GM21723 (cell line): ENCODE measurements at regions not wholly inside any gene's neighbourhood (a gene's known extent, or its start where the extent isn't known, plus 50 kb on each side); places are given as distances from the start of the nearest gene placed in this dataset.
"Not testable (repeated sequence)": the region's sequence is repeated elsewhere in the genome, so short reads cannot be mapped to it uniquely, and the experiment has no call there.

Source experiments
- ATAC-seq: cut with Tn5 transposase; IDR thresholded peaks from one replicate; pipeline ENCODE4 v1.9.1; 2021; ENCODE audit warnings: mild to moderate bottlenecking, moderate library complexity; ENCODE audit not compliant: unreplicated experiment

DNA sequence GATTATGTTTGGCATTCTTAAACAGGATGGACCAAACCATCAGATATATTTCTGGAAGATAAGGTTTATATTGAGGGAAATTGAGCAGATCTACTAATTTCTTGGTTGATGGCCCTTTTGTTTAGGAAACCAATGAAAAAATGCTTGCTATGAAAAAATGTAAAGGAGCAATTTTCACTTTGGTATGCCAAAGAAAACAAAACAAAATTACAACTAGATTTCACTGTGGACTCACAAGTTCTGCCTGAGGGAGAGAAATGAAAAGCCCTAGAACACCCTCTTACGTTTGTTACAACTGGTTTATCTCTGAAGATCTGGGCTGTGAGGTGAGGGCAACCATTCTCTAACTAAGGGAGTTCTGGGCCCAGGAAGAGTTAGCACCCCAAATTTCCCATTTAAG, 122.5 kb upstream of the IL15 start:
- ATAC-seq, result no peak

DNA sequence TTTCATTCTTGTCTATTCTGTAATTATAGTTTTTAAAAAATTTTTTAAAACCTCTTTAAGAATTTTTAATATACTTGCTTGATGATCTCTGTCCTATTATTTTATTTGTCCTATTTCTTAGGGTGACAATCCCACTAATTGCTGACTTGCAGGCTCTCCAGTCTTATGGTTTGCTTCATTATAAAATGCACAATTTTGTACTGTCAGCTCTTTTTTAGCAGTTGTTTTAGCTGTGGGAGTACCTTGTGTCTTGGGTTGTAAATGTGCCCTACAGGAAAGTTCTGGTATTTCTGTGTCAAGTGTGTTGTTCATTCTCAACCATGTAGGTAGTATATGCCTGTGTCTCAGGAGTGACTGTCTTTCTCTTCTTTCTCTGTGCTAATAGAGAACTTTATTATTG, 118.2 kb upstream of the IL15 start:
- ATAC-seq, result no peak

DNA sequence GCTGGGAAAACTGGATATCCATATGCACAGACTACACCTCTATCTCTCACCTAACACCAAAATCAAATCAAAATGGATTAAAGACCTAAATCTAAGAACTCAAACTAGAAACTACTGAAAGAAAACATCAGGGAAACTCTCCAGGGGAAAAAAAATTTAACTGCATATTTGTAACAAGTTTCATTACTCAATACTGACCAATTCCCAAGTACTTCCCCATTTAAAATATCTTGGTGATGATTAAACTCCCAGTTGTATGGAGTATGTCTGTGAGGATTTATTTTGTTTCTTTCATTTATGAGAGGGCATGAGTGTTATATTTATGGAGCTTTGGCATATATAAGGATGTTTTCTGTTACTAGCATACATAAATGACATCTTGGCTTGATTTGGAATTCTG, 112.3 kb upstream of the IL15 start:
- no peak for ATAC-seq

DNA sequence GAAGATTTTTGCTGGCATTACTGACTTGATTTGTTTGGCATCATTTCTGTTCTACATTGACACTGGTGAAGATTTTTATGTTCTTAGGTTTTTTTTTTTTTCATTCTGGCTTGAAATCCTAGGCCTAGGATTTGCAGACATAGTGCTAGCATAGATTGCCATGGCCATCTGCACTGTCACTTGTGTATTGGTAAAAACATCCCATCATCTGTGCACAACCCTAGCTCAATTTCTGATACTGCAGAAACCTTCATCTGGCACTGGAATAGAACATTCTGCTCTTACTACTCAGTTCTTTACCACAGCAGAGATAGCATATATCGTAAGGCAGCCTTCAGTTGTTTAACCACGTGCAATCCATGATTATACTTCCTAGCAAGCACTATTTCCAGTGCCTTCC, 111.5 kb upstream of the IL15 start:
- no peak for ATAC-seq

DNA sequence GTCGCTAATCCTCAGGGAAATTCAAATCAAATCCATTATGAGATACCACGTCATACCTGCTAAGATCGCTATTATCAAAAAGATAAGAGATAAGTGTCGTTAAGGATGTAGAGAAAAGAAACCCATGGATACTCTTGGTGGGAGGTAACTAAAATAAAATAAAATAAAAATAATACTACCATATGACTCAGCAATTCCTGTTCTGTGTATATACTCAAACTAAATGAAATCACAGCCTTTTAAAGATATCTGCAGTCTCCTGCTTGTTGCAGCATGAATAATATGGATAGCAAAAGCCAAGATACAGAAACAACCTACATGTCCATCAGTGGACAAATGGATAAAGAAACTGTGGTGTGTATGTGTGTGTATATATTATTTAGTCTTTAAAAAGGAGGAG, 105.8 kb upstream of the IL15 start:
- ATAC-seq, result no peak

DNA sequence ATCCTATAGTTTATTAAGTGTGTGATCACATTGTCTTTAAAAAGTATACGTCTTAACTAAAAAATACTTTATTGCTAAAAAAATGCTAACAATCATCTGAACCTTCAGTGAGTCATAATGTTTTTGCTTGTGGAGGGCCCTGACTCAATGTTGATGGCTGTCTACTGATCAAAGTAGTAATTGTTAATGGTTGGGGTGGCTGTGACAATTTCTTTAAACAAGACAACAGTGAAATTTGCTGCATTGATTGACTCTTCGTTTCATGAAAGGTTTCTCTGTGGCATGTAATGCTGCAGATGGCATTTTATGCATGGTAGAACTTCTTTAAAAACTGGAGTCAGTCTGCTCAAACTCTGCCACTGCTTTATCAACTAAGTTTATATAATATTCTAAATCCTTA, 101.4 kb upstream of the IL15 start:
- no peak for ATAC-seq

DNA sequence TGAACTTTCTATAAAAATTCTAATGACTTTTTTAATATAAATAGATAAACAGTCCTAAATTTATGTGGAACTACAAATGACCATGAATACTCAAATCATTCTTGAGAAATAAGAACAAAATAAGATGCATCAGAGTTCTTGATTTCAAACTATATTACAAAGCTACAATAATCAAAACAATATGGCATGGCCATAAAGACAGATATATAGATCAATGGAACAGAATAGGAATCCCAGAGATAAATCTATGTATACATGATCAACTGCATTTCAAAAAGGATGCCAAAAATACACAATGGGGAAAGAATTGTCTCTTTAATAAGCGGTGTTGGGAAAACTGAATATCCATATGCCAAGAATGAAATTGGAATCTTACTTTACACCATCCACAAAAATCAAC, 98.4 kb upstream of the IL15 start:
- ATAC-seq, result no peak

DNA sequence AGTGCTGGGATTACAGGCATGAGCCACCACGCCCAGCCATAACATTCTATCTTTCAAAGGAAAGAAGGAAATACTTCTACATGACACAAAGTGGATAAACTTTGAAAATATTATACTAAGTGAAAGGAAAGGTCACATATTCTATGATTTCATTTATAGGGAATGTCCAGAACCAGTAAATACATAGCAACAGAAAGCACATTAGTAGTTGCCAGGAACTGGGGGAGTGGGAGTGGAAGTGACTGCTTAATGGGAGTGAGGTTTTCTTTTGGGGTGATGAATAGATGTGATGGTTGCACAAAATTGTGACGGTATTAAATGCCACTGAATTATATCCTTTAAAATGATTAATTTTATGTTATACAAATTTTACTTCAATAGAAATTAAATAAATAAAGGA, 95.7 kb upstream of the IL15 start:
- ATAC-seq, result no peak

DNA sequence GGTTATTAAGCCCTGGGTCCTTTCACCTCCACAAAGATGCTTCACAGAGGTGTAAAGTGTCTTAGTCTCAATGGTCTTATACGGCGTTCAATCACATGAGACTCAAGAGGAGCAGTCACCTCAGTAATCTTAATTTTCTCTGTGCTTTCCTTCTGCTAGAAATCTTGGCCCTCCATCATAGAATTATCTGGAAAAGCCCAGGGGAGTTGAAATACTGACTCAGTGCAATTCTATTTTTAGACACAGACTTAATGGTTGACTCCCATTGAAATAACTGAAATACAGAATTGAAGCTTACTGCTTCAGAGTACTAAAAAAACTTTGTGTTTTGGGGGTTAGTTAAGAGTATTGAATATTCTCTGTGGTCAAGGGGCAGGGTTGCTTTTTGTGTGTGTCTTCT, 94.5 kb upstream of the IL15 start:
- no peak for ATAC-seq

DNA sequence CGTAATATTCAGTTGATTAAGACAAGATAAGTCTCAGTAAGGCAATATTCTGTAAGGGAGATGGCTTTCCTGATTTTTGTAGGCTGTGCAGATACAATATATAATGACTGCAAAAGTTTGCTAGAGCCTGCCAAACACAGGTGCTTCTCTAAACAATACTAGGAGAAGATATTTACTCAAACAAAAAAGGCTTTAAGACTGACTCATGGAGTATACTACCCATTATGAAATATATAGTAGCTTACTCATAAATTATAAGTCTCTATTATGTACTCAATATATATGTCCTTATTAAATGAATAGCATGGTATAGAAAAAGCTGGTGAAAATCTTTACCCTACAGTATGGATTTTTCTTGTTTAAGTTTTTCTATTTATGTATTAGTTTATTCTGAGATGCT, 93.2 kb upstream of the IL15 start:
- ATAC-seq, result no peak

DNA sequence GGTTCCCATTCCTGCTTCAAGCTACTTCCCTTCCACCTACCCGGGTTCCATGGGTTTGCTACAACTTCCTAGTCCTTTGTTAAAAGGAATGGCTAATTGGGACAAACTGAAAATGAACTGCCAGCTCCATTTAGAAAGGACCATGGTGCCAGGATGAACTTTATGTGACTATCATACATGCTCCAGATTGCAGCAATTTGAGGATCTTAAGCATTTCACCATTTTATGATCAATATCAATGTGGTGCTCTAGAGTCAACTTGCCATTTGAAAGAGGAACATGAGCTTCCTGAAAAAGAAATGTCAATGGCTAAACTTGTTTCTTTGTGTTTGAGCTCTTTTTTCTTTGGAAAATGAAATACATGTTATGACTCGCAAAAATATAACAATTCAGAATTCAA, 92.7 kb upstream of the IL15 start:
- no peak for ATAC-seq

DNA sequence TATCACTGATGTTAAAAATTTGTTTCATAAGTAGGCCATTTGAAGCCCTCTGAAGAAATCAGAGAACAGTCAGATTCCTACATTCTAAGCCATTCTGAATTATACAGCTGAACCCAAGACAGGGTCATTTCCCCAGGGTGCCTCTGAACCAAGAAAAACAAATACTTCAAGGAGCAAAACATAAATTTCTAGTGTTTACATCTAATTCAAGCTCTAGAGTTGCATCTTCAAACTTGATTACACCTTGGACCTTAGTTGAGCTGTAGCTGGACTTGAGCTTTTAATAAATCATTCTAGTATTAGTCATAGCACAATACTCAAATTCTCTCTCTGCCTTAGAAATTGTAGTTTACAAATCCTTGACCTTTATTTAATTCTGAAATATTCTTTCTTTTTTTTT, 87.6 kb upstream of the IL15 start:
- ATAC-seq, result no peak

DNA sequence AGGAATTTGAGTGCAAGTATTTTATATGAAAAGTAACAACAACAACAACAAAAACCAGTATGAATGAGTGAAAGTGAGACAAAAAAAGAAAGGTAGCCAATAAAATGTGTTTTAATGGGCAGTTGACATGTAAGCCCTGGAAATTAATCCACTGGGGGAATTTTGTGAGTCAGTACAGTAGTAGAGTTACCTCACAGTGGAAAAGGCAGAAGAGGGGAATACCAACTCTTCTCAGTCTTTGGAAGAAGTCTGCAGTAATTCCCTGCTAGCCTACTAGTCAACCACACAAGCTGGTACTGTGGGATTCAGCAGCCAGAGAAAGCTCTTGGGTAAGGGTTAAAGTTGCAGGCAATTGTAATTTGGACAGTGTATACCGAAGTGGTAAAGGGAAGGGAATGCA, 76.3 kb upstream of the IL15 start:
- ATAC-seq, result peak; percentile 80

DNA sequence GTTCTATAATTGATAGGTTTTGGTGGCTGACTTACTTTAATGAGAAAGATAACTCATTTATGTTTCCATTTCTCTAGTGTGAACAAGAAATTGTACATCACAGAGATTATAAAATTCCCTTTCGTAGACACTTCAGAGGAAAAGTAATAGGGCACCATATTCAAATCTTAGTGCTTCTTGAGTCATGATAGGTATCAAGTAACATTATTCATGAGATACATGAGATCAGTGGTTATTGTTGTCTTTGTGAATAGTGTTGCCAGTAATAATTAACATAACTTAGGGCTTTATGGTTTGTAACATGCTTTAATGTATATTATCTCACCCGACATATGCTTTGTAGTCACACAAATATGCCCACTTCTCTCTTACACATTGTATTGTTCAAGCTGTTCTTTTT, 73.7 kb upstream of the IL15 start:
- ATAC-seq, result no peak

DNA sequence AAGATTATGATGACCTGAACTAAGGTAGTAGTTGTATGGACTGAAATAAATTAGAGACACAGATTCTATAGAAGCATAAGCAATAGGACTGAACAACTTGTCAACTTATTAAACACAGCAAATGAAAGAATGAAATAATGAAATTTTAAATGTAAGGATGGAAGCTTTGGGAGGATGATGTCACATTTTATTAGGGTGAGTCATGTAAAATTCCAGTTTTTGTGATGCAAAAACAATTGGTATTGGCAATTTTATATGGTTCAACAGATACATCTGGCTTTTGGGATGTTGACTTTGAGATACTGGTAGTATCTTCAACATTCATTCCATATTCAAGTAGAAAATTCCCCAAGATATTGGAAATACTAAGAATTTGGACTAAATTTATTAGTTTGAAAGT, 72.7 kb upstream of the IL15 start:
- ATAC-seq, result no peak

DNA sequence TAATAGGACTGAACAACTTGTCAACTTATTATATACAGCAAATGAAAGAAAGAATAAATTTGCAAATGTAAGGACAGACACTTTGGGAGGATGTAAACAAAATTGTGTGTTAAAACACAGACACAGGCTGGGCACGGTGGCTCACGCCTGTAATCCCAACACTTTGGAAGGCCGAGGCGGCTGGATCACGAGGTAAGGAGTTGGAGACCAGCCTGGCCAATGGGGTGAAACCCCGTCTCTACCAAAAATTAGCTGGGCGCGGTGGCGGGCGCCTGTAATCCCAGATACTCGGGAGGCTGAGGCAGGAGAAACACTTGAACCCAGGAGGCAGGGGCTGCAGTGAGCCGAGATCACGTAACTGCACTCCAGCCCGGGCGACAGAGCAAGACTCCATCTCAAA, 71.4 kb upstream of the IL15 start:
- not testable (repeated sequence) for ATAC-seq

DNA sequence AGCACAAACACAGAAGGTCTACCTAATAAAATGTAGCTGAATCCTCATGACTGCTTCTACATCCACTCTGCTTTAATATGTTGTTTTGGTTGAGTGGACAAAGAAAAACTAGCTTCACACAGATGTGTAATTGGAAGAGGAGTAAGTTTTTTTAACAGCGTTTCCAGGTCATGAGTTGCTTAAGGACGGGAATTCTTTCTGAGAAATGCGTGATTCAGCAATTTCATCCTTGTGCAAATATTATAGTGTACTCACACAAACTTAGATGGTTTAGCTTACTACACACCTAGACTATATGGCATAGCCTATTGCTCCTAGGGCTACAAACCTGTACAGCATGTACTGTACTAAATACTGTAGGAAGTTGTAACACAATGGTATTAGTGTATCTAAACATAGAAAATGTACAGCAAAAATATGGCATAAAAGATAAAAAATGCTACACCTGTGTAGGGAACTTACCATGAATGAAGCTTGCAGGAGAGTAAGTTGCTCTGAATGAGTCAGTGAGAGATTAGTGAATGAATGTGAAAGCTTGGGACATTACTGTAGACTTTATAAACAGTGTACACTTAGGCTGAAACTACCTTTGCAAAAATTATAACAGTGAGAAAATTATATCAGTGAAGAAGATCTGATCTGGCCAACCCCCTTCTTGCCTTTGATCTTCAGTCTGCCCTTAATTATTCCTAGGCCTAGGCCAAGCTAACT, 70.8 kb upstream of the IL15 start:
- peak; percentile 68 for ATAC-seq

DNA sequence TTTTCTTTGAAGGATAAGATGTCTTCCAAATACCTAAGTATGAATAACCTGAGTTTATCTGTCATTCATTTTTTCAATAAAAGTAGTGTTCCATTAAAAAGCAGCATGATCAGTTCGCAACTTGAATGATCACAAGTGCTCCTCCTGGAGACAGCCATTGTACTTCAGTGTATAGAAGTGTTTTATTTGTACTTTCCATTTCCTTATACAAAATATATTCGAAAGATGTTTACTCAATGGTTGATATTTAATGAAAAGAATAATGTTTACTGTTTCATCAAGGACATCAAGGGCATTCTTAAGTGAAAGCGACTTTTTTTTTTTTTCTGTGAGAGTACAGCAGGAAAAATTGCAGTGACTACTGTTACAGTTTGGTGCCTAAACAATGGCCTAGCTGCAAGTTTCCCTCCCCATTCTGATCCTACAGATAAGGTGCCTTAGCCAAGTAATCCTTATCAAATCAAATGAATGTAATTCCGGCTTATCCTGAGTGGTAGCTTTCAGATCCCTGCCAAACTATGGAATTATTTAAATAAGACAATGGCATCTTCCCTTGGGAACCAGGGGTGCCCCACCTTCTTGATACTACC, 69.0 kb upstream of the IL15 start:
- ATAC-seq, result no peak

DNA sequence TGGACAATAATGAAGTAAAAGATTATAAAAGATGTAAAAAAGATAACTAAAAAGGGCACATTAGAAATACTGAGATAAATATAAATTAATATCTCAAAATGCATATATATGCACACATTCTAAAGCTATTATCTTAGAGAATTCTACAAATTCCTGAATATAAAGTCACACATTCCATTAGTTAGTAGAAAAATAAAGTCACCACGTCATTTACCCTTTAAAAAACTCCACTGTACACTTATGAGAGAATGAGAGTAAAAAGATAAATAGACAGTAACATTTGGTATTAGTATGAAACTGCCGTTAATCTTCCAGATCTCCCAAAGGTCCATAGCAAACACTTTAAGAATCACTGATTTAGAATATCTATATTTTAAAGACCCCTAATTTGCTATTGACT, 67.2 kb upstream of the IL15 start:
- no peak for ATAC-seq

DNA sequence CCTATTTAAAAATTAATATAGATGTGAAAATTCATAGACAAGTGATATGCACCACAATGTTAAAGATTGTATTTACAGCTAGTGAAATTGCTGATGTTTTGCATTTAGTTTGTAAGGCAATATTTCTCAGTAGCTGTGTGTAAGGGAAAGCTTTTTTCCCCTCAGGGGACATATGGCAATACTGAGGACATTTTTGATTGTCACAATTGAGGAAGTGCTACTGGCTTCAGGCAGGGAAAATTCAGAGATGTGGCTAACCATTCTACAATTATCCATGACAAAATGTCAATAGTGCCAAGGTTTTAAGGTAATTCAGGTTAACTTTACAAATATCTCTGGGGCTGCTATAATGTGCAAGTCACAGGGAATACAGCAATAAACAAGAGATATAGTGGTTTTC, 66.1 kb upstream of the IL15 start:
- ATAC-seq, result no peak

DNA sequence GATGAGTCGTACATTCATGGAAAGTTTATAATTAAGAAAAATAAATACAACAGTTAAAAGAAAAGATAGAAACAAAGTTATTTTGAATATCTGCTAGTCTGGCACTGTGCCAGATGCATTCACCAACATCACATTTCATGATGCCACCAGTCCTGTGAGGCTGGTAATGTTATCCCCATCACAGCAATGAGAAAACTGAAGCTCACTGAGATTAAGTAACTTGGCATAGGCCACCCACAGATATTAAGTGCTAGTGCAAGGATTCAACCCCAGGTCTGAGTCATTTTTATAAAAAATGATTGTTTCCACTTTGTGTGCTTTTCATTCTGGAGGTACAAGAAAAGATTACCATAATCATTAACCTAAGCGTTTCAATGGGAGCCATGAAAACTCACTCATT, 65.0 kb upstream of the IL15 start:
- ATAC-seq, result no peak

DNA sequence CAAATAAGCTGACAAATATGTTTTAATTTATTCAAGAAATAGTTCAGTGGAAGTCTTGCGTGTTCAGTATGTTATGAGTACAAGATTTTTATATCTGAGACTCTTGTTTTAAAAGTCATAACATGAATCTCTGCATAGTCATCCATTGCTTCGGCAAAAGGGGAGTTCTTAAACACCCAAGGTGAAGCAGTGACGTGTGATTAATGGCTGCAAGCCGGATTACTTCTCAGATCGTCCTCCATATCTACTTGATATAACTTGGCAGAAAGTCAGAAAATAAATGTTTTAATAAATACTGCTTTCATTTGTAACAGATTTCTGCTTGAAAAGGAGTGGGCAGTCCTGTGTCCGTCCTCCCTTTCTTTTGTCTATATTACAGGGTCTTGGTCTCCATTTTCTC, 64.6 kb upstream of the IL15 start:
- no peak for ATAC-seq

DNA sequence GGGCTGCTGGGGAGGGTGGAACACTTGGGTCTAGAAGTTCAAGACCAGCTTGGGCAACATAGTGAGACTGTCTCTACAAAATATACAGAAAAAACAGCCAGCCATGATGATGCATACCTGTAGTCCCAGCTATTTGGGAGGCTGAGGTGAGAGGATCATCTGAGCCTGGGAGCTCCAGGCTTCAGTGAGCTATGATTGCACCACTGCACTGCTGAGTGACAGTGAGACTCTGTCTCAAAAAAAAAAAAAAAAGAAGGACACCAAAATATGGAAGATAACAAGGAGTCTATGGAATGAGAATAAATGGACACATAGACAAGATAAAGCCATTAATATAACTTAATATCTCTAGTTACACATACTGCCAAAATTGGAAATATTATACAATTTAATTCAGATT, 62.7 kb upstream of the IL15 start:
- no peak for ATAC-seq
